ENCODE measurements at regions not wholly inside any gene's neighbourhood (a gene's known extent, or its start where the extent isn't known, plus 50 kb on each side); places are given as distances from the start of the nearest gene placed in this dataset.

- no peak for TF ChIP-seq ZNF639 (CRISPR knock-in tag; conservative IDR thresholded peaks at IDR 0.05 in 1 of 2, IDR thresholded peaks at IDR 0.05 in 1 of 2)
These were observed 68.7 kb upstream of the MB21D2 start (continued) for GRCh38 chr3:192986379-192986778.

GRCh38 chr3:192991356-192991755 is 73.7 kb upstream of the MB21D2 start:
- Histone ChIP-seq H3K79me2 (ENCODE audit: control insufficient read depth, insufficient read depth, low read length) (no peaks in the 10 kb centered on the region), H4K20me1 (replicated peaks; ENCODE audit: control insufficient read depth, insufficient read depth, low read length) (no peaks in the 10 kb centered on the region), H3K4me2 (ENCODE audit: insufficient read depth, low read length) (no peak overlapping the region), H3K4me3 (no peak overlapping the region), H2AFZ (ENCODE audit: low read depth, low read length) (no peak overlapping the region), H3K9ac (ENCODE audit: insufficient read depth in 1 of 2, low read depth in 2 of 2, low read length in 2 of 2) (no peak overlapping the region), H3K27me3 (ENCODE audit: control insufficient read depth in 2 of 2, insufficient read depth in 2 of 2, low read length in 2 of 2) (no peaks in the 10 kb centered on the region), H3K9me3 (replicated peaks; ENCODE audit: control insufficient read depth, insufficient read depth, low read depth, low read length) (no peaks in the 10 kb centered on the region), H3K4me1 (replicated peaks in 1 of 2; ENCODE audit: control insufficient read depth in 2 of 2, insufficient read depth in 2 of 2, low read length in 2 of 2) (no peaks in the 10 kb centered on the region), H3K36me3 (ENCODE audit: control insufficient read depth, insufficient read depth, low read length) (no peaks in the 10 kb centered on the region), H3K9me1 (ENCODE audit: control insufficient read depth, insufficient read depth, low read length) (no peaks in the 10 kb centered on the region), H3K27ac (ENCODE audit: extremely low read depth, low read depth, low read length) (no peak overlapping the region)
- no peak for FAIRE-seq
- ChIA-PET CTCF (ENCODE audit: low intra/inter-chr PET ratio) (no interaction called here), POLR2A (no interaction called here)
- in situ Hi-C loops (cut with MboI) = no loop called here
- peak in 1 of 4 experiments; percentile 1 for DNase-seq (ENCODE audit: extremely low read depth in 1 of 4, low spot score in 3 of 4)
- TF ChIP-seq ZNF707 (CRISPR knock-in tag; conservative IDR thresholded peaks at IDR 0.05) = no peak
- TF ChIP-seq KLF6 (CRISPR knock-in tag; IDR thresholded peaks at IDR 0.05; ENCODE audit: borderline replicate concordance) = no peak
- TF ChIP-seq HDAC3 (IDR thresholded peaks at IDR 0.05; ENCODE audit: borderline replicate concordance, partially characterized antibody) = no peak
- TF ChIP-seq SNIP1 (IDR thresholded peaks at IDR 0.05; ENCODE audit: low read depth) = no peak
- no peak for TF ChIP-seq RBM39 (optimal IDR thresholded peaks at IDR 0.05; ENCODE audit: low read depth, low read length)
- no peak for TF ChIP-seq MAZ (CRISPR knock-in tag; conservative IDR thresholded peaks at IDR 0.05 in 1 of 2, IDR thresholded peaks at IDR 0.05 in 1 of 2)
- TF ChIP-seq HDAC1 (IDR thresholded peaks at IDR 0.05) = no peak
- no peak for ATAC-seq
- BruUV-seq (replicated peaks) = no TSS peak
- 0% methylated on average over 2 of the region's 2 CpGs for WGBS (ENCODE audit: insufficient coverage, low coverage, missing lambda C conversion rate)
- intact Hi-C loops (cut with micrococcal nuclease) = no loop called here
